Nucleus accumbens (tissue), 56 donors: ENCODE measurements at regions not wholly inside any gene's neighbourhood (a gene's known extent, or its start where the extent isn't known, plus 50 kb on each side); places are given as distances from the start of the nearest gene placed in this dataset.
A peak's percentile ranks its signal among the peaks of the same experiment; 100 is the strongest.

Source experiments
- DNase-seq, 56 donors: peaks; one replicate each; lab custom pipeline; 2025; lab: John Stamatoyannopoulos, UW

DNA sequence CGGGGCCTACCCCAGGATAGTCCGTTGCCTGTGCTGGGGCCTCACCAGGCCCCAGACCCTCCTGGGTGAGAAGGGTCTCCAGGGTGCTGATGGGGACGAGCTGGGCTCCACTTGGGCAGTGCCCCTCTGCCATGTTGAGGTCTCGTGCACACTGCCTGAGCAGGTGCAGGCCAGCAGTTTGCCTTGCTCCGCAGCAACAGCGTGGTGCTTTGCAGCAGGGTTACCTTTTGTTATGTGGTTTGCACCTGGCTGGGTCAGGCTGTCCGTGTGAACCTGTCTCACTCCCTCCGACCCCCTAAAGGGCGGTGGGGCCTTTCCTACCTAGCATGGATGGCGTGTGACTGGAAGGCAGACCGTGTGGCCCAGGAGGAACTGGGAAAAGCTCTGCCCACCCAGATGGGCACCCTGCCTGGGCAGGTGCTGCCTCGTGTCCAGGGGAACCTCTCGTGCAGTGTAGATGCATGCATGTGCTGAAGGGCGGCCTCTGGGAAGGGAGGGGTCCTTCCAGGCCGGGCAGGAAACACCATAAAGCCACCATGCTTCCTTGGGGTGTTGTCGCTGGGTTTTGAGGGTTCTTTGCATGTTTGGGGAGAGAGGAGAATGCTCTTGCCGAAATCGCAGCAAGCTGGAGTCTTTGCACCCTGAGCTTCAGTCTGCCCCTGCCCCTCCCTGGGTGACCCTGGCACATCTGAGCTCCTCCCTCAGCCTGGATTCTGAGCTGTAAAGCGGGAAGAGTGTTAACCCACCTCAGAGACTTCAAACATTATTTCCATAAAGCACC lies 75.4 kb upstream of the PPARA start:
- no peak for DNase-seq

DNA sequence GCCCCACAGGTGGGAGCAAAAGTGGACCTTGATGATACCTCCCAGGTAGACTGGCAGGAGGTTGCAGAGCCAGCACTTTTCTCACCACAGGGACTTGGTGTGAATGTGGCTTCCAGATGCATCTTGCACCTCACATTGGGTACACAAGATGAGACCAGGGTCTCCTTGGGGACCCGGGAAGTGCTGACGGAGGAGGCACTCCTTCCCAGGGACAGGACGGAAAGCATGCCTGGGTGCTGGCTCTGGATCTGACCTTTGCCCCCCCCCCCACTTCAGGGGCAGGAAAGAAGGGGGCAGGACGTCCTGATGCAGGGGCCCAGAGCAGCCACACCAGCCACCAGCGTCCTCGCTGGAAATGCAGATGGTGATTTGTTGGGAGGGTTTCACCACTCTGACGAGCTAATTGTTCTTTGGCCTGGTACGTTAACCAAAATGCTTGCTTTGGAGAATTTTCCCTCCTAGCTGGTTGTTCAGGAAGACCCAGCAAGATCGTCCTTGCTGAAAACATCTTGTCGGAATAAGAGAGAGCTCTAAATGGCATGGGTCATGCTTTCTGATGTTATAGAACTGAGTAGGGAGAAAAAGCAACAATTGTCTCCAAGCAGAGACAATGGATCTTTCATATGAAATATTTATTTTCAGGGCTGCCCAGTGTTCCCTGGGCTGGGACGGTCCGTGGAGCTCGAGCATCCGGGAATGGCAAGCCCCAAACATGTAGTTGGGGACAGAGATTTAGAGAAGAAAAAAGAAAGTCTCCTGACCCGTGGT lies 74.4 kb upstream of the PPARA start:
- DNase-seq: peak in 4 of 56 donors; percentile 29 to 52 (median 32)

DNA sequence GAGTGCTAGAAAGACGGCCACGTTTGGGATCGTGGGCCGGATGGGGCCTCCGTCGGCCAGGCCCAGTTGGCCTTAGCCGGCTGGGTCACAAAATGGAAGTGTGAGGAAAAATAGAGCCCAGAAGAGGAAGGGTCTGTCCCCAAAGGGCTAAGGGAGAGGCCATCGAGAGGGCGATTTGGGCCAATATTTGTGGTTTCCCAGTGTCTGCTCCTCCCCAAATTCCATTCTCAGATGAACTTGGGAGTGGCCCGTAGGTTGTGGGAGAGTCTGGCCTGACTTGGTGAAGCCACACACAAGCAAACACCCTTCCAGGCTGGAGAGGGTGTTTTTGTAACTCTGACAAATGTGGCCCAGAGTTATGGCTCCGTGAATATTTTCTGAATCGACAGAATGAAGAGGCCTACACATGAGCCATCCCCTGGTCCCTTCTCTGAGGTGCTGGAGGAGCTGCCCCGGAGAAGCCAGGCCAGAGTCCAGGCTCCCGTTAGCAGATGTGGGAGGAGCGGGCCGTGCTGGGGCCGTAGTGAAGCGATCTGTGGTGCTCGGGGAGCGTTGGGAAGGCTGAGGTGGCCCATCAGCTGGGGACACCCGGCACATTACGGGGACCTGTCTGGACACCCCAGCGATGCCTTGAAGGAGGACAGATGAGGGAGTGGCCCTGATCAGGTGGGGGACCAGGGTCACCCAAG lies 73.5 kb upstream of the PPARA start:
- peak in 1 of 56 donors; percentile 24 for DNase-seq

DNA sequence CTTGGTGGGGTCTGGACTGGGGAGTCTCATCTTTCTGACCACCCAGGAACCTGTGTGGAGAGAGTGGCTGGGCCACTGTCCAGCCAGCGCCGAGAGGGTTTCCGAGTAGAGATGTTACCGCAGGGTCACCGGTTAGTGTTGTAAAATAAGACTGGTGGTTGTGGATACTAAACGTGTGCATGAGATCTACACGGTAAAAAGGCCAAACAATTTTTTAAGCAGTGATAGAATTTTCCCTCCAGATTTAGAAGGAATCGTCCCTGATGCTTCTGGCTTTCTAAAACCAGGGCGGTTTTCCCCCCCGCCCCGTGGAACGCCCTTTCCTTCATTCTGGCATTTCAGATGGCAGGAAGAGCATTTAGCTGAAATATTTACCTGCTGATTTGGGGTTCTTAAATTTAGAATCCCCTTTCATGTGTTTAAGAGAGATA lies 72.6 kb upstream of the PPARA start:
- DNase-seq: no peak

DNA sequence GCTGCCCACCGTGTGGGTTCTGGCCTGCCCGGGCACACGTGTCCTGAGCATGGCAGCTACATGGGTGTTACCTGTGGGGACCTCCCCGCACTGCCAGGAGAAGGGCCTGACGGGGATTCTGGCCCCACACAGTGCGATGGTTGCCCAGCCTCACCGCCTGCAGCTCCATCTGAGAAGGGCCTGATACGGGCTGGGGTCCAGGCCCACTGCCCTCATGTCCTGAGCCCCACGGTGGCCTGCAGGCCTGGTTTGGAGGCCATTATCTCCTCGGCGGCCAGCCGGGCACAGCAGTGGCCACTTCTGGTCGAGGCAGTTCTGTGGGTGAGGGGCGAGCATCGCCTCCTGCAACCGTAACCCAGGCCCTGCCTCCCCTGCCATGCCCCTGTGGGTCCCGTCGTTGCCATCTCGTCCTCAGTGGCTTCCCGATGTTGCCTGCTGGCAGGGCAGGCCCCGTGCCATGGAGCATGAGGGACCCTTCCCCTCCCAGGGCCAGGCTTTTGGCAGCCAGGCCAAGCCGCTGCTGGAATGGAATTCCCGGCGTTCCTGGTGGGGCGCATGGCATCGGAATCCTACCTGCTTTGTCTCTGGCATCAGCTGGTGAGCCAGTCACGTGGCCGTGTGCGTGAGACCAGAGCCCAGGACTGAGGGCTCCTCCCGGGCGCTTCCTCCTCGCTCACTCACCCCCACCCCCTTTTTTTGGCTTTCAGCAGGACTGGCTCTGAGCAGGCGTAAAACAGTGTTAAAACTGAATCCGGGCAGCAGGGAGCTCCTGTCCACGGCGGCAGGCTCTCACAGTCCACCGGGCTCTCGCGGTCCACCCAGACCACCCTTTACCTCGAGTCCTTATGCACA lies 71.9 kb upstream of the PPARA start:
- peak in 15 of 56 donors; percentile 32 to 82 (median 60) for DNase-seq

DNA sequence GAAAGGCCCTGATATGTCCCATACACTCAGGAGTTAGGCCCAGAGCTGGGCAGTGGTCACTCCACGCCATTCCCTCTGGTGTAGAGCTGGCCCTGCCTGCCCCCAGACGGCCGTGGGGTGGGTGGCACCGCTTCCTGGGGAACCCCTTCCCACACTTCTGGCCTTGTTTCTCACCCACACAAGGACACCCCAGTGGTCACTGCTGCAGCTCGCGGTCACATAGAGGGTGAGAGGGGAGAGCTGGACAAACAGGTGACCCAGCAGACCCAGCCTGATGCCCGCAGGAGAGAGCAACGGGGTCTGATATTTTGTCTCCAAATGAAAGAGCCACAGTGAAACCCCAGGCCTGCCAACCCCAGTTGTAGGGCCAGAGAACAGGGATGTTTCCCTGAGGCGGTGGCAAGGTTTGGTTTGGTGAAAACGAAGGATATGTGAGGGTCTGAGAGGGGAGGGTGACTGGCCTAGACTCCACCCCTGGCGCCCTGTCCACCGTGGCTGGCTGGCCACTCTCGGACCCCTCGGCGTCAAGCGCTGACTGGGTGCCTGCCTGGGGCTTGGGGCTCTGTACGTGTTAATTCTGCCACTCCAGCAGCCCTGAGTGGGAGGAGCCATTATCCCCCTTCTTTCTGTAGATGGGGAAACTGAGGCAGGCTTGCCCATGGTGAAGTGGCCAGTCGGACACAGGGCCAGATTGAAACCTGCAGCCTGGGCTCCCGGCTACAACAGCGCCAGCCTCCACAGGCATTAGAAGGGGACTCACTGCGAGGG lies 71.0 kb upstream of the PPARA start:
- DNase-seq: no peak

DNA sequence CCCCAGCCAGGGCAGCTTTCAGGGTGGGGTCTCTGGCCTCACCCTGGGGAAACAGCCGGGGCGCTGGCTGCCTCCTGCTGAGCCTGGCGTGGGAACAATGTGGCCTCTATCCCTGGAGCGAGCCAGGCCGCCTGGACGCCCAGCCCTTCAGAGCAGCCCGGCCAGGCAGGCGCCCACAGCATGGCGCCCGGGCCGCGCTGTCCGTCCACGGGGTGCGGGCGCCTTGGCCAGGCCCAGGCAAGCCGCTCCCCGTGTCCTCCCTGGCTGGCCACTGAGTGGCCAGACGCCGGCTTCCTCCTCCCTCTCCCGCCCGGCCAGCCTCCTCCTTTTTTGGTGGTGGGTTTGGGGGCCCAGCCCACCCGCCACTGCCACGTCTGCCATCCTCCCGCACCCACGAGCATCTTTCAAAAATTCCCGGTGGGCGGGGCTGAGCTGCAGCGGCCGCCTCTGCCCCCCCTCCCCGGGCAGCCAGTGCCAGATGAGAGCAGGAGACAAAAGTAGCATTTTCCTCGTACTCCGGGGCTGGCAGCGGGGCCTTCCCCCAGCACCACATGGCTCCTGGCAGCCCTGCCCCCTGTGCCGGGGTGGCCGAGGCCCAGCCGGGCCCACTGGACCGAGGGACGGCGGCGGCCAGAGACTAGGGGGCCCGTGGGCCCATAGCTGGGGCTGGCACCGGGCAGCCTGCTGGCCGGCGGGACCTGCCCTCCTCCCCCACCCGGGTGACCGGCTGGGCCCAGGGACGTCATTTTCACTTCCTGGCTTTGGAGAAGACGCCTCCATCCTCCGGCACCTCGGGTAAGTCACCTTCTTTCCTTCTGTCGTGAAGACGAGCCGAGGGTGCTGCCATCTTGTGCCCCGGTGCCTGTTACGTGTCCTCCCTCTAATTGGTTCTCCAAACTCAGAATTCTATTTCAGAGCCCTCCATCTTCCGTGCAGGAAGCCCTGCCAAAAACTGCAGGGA lies 70.2 kb upstream of the PPARA start:
- peak in 52 of 56 donors; percentile 62 to 96 (median 90) for DNase-seq

DNA sequence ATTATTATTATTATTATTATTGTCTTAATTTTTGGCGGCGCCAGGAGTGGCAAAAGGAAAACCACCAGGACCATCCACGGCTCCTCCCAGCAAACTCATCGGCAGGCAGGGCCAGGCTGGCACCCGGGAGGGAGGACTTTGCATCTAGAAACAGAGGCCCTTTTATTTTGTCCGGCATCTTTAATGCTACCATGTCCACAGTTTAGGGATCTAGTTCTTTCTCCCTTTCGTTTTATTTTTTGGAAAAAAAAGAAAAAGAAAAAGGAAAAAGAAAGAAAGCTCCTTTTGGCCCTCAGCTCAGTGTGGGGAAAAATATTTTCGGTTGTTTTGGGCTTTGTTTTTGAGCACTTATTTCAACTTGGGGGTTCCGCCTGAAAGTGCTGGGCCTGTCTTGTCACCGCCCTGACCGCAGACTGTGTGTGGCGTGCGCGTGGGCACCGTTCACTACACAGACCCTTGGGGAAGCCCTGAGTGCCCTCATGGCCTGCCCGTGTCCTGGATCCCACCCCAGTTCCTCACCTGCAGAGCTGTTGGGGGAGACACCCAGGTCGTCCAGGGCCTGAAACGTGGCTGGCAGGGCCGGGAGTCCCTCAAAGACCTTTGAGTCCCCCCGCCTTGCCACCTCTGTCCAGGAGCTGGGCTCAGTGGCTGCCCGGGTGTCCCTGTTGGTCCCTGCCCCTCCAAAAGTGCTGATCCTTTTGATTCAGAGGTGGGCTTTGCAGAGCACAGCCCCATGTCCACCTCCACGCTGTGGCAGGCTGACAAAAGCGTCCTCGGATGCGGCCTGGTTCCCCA lies 69.1 kb upstream of the PPARA start:
- DNase-seq: peak in 13 of 56 donors; percentile 25 to 75 (median 52)

DNA sequence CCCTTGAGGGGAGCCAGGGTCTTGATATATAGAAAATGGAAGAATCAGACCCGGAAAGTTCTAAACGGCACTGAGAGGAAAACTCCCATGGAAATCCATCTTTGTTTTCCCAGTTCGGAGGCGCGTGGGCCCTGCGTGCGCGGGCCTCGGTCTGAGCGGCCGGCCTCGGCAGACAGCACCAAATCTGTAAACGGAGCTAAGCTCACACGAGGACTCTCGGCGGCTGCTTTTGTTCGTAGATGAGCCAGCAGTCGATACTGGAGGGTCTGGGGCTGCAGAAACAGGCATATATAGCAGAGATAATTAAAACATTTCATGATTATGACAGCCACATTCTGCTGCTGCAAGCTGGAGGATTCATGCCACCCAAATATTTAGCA lies 68.5 kb upstream of the PPARA start:
- no peak for DNase-seq

DNA sequence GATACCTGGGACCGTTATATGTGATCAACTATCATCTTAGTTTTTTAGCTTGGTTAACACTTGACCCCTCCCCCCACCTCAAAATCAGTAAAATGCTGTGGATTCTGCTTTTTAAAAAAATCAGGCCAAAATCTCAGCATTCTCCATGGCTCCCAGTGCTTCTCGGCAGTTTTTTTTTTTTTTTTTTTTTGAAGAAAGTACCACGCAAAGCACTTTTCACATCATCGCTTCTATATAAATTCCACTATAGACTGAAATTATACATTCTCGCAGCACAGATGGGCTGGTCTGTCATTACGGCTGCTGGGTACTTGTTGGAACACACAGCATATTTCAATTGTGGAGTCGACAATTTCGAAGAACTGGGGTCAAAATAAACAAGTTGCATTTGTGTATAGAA lies 67.7 kb upstream of the PPARA start:
- no peak for DNase-seq

DNA sequence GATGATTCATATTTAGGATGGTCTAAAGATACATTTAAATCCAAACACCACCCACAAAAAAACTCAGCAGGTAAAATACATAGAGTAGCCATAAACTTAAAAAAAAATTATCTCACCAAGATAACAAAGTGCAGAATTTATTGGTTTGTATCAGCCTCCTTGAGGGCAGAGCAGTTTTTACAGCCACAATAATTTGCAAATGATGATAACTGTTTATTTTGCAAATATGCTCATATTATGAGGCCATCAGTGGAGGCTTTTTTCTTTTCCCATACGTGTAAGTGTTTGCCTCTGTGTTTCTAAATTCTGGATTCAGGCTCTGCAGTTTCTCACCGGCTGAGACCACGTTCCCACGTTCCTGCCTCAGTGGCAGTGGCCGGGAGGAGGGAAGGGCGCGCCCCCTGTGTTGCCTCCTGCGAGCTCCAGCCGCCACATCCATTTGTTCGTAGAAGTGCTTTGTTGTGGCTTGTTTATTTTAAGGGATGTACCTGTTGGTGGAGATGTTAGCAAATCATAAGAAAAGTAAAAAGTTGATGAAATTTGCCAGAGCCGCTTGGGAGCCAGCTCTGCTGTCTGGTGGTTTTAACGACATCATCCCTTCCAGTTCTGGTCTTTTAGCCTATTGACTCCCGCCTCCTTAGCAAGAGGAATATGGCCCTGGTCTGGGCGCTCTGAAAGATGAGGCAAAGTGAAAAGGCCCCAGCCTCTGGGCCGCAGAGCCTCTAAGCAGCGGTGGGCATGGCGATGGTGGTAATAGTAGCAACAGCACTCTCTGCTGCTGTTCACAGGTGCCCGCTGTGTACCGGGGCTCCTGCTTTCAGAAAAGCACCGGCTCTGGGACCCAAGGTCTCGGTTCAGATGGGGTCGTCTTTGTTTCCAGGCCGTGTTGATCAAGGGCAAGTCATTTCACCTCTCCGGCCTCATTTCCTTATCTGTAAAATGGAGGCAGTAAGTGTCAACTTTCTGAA lies 66.7 kb upstream of the PPARA start:
- DNase-seq: no peak

DNA sequence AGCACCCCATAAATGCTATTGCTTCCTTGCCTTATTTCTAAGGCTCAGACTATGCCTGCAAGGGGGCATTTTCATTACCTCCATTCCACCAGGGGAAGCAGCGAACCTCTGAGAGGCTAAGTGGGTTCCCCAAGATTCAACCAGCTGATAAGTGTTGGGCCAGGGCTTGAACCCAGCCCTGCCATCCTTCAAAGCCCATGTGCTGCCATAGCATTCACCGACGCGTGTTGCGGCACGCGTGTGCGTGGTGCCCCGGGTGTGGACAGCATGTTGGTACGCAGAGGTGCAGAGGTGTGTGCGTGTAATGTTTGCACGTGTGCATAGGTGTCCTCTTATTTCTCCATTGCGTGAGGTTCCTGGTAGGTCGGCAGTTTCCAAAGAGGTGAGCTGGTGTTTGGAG lies 66.0 kb upstream of the PPARA start:
- DNase-seq: no peak

DNA sequence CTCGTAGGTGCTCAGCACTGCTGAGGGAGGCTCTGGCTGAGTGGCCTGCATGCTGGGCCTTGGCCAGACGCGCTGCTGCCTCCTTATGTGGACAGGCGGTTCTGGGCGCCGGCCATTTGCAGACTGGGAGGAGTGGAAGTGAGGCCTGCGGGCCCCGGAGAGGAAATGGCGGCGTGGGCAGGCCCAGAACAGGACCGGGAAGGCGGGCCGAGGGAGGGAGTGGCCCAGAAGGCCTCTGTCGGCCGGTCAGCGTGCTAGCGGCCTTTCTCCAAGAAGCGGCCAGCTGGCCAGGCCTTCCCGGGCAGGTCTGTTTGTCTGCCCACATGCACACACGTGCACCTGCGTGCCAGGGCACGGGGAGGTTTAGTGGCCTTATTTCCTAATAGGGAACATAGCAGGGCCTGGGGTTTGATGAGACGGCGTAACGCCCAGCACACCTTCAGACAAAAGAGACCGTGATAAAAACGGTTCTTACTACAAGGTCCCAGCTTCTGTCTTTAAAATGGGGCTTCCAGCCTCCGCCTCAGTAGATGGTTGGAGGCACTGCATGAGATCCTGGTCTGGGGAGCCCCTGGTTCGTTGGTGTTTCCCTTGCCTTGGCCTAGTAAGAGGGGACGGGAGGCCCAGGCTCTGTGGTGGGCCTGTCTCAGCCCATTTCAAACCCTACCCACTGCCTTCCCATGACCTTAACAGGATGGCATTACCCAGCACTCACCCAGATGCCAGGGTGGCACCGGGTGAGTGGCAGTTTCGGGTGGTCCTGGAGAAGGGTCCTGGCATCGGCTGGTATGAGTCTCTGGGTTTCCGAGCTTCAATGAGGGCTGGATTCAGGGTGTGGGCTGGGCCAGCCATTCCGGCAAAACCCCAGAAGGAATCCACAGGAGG lies 65.1 kb upstream of the PPARA start:
- peak in 26 of 56 donors; percentile 39 to 82 (median 68) for DNase-seq

DNA sequence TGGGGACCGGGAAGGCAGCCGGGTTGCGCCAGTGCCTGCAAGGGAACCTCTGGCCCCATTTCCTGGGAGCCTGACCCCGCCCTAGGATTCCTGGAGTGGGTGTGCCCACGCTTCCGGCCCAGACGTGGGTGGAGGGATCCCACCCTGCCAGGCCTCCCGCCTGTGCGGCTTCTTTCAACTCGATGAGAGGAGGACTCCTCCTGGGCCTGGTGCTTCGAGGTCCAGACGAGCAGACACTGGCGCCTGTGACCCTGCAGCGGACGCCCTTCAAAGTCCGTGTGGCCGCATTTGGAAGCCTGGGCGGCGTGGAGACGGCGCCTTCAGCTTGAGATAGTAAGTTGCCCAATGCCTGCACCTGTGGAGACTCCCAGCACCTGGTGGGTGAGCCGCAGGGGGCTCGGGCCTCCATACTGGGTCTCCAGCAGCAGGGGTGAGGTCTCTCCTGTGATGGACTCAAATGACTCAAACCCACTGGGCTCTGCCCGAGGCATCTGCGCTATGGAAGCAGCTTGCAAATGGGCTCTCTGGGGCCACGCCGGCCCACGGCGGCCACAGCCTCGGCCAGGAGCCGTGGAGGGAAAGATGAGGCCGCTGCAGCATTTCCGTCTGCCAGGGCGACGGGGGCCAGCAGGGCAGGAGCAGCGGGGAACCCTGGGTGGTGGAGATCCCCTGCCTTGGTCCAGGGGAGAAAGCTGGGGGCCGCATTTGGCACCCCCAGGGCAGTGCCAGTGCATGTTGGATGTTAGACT lies 64.3 kb upstream of the PPARA start:
- no peak for DNase-seq
